ENCODE measurements at regions not wholly inside any gene's neighbourhood (a gene's known extent, or its start where the extent isn't known, plus 50 kb on each side); places are given as distances from the start of the nearest gene placed in this dataset.

DNA sequence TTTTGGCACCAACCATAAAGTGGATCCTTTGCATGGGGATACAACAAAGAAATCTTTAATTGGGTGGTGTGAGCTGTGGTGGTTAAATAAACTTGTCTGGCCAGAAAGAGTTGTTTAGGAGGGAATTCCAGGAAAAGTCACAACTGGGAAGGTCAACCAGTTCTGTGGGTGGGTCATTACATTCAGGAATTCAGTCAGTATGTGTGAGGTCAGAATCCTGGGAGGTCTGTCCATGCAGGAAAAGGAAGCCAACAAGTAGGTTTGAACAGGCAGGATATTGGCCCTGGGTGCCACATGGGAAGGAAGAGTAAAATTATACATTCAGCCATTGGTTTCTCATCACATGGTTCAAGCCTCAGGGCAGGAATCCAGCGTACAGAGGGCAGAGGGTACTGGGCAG is 162.3 kb upstream of the ADAMTS5 start:
- Histone ChIP-seq H4K20me1 (ENCODE audit: low read depth) (no peaks in the 10 kb centered on the region), H3F3A (ENCODE audit: low read depth) (no peaks in the 10 kb centered on the region), H3K4me1 (no peaks in the 10 kb centered on the region), H3K4me3 (no peak overlapping the region), H3K27me3 (no peaks in the 10 kb centered on the region), H3K4me2 (no peak overlapping the region), H2AFZ (replicated peaks) (no peak overlapping the region), H3K27ac (no peak overlapping the region), H3K36me3 (no peaks in the 10 kb centered on the region), H3K9ac (no peak overlapping the region), H3K9me3 (ENCODE audit: low read depth) (no peaks in the 10 kb centered on the region), H3K79me2 (ENCODE audit: low read depth) (no peaks in the 10 kb centered on the region)
- no peaks in the 10 kb centered on the region for H3K9me3 Mint-ChIP-seq
- no peak overlapping the region for H3K27ac Mint-ChIP-seq
- peaks cover 2% of the 10 kb centered on the region for H3K27me3 Mint-ChIP-seq (ENCODE audit: insufficient read depth, low read depth)
- no peak for TF ChIP-seq EZH2 (IDR thresholded peaks at IDR 0.05)
- no peak for TF ChIP-seq EZH2phosphoT487 (IDR thresholded peaks at IDR 0.05)
- no peaks in the 10 kb centered on the region for H3K4me1 Mint-ChIP-seq
- no peak overlapping the region for H3K4me3 Mint-ChIP-seq
- H3K36me3 Mint-ChIP-seq, result no peaks in the 10 kb centered on the region
- no peak for DNase-seq (ENCODE audit: low spot score)

- Histone ChIP-seq H3K27ac (no peak overlapping the region), H3F3A (ENCODE audit: low read depth) (no peaks in the 10 kb centered on the region), H3K79me2 (ENCODE audit: low read depth) (no peaks in the 10 kb centered on the region), H4K20me1 (ENCODE audit: low read depth) (no peaks in the 10 kb centered on the region), H3K4me1 (no peaks in the 10 kb centered on the region), H3K9ac (no peak overlapping the region), H3K36me3 (no peaks in the 10 kb centered on the region), H3K4me3 (no peak overlapping the region), H3K9me3 (ENCODE audit: low read depth) (no peaks in the 10 kb centered on the region), H3K4me2 (no peak overlapping the region), H2AFZ (replicated peaks) (no peak overlapping the region), H3K27me3 (no peaks in the 10 kb centered on the region)
- TF ChIP-seq CTCF (IDR thresholded peaks at IDR 0.05), result no peak
- TF ChIP-seq EZH2 (IDR thresholded peaks at IDR 0.05), result no peak
- no peak for TF ChIP-seq EZH2phosphoT487 (IDR thresholded peaks at IDR 0.05)
- H3K27ac Mint-ChIP-seq, result no peak overlapping the region
- DNase-seq (ENCODE audit: low spot score), result no peak
- H3K9me3 Mint-ChIP-seq, result no peaks in the 10 kb centered on the region
- no peaks in the 10 kb centered on the region for H3K4me1 Mint-ChIP-seq
- H3K36me3 Mint-ChIP-seq, result no peaks in the 10 kb centered on the region
- H3K27me3 Mint-ChIP-seq (ENCODE audit: insufficient read depth, low read depth), result peaks cover 4% of the 10 kb centered on the region
- no peak overlapping the region for H3K4me3 Mint-ChIP-seq
Measured at GRCh38 chr21:27126140-27126539, 159.3 kb upstream of the ADAMTS5 start.

GRCh38 chr21:27122686-27123085 is 155.8 kb upstream of the ADAMTS5 start:
- no peaks in the 10 kb centered on the region for H3K36me3 Mint-ChIP-seq
- Histone ChIP-seq H3K4me1 (no peaks in the 10 kb centered on the region), H3F3A (ENCODE audit: low read depth) (no peaks in the 10 kb centered on the region), H3K4me3 (no peak overlapping the region), H2AFZ (replicated peaks) (no peak overlapping the region), H3K79me2 (ENCODE audit: low read depth) (no peaks in the 10 kb centered on the region), H3K27ac (no peak overlapping the region), H3K27me3 (no peaks in the 10 kb centered on the region), H3K36me3 (no peaks in the 10 kb centered on the region), H3K4me2 (no peak overlapping the region), H3K9ac (no peak overlapping the region), H3K9me3 (ENCODE audit: low read depth) (no peaks in the 10 kb centered on the region), H4K20me1 (ENCODE audit: low read depth) (no peaks in the 10 kb centered on the region)
- H3K9me3 Mint-ChIP-seq, result no peaks in the 10 kb centered on the region
- no peaks in the 10 kb centered on the region for H3K4me1 Mint-ChIP-seq
- TF ChIP-seq EZH2 (IDR thresholded peaks at IDR 0.05) (no peak), EZH2phosphoT487 (IDR thresholded peaks at IDR 0.05) (no peak), CTCF (IDR thresholded peaks at IDR 0.05) (no peak)
- H3K27ac Mint-ChIP-seq, result no peak overlapping the region
- H3K27me3 Mint-ChIP-seq (ENCODE audit: insufficient read depth, low read depth), result peaks cover 4% of the 10 kb centered on the region
- no peak for DNase-seq (ENCODE audit: low spot score)
- H3K4me3 Mint-ChIP-seq, result no peak overlapping the region

- H3K27me3 Mint-ChIP-seq (ENCODE audit: insufficient read depth, low read depth), result no peaks in the 10 kb centered on the region
- TF ChIP-seq EZH2phosphoT487 (IDR thresholded peaks at IDR 0.05) (no peak), CTCF (IDR thresholded peaks at IDR 0.05) (no peak), EZH2 (IDR thresholded peaks at IDR 0.05) (no peak)
- H4K20me1 ChIP-seq (ENCODE audit: low read depth), result no peaks in the 10 kb centered on the region
Measured at GRCh38 chr21:27114111-27114510, 147.2 kb upstream of the ADAMTS5 start.

More at GRCh38 chr21:27114111-27114510, 147.2 kb upstream of the ADAMTS5 start:
- H3K4me3 ChIP-seq, result no peak overlapping the region
- Mint-ChIP-seq H3K27ac (no peak overlapping the region), H3K4me3 (no peak overlapping the region), H3K4me1 (no peaks in the 10 kb centered on the region), H3K36me3 (no peaks in the 10 kb centered on the region), H3K9me3 (peaks cover 4% of the 10 kb centered on the region)
- H3F3A ChIP-seq (ENCODE audit: low read depth), result no peaks in the 10 kb centered on the region
- H3K4me2 ChIP-seq, result no peak overlapping the region
- no peak for DNase-seq (ENCODE audit: low spot score)
- no peaks in the 10 kb centered on the region for H3K27me3 ChIP-seq
- H3K9me3 ChIP-seq (ENCODE audit: low read depth), result no peaks in the 10 kb centered on the region
- no peak overlapping the region for H3K27ac ChIP-seq
- no peaks in the 10 kb centered on the region for H3K36me3 ChIP-seq
- no peak overlapping the region for H3K9ac ChIP-seq
- H3K4me1 ChIP-seq, result no peaks in the 10 kb centered on the region
- H3K79me2 ChIP-seq (ENCODE audit: low read depth), result no peaks in the 10 kb centered on the region
- H2AFZ ChIP-seq (replicated peaks), result no peak overlapping the region
